Left hindlimb (tissue), 1 donor: ENCODE measurements at regions not wholly inside any gene's neighbourhood (a gene's known extent, or its start where the extent isn't known, plus 50 kb on each side); places are given as distances from the start of the nearest gene placed in this dataset.
"Not testable (repeated sequence)": the region's sequence is repeated elsewhere in the genome, so short reads cannot be mapped to it uniquely, and the experiment has no call there.

Source experiments
- DNase-seq: peaks from one replicate; pipeline ENCODE4 v3.0.0-alpha.2; 2018

DNA sequence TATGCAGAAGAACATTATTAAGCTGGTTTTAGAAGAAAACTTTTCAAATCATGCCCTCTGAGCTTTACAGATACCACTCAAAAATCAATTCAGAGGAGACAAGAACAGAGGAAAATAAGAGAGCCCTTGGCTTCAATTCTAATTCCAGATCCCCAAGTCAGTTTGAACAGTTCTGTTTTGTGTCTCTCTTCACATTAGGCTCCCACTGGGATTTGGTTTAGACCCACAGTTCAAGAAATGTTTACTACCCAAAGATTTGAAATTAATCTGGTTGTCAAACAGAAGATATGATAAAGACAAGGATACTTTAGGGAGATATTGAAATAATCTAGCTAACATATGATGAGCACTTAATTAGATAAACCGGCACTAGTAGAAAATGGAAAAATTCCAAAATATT is 329.5 kb downstream of the RAD51AP2 start:
- DNase-seq = no peak

- no peak for DNase-seq
Measured at GRCh38 chr2:17184512-17184911, 333.7 kb downstream of the RAD51AP2 start.

DNA sequence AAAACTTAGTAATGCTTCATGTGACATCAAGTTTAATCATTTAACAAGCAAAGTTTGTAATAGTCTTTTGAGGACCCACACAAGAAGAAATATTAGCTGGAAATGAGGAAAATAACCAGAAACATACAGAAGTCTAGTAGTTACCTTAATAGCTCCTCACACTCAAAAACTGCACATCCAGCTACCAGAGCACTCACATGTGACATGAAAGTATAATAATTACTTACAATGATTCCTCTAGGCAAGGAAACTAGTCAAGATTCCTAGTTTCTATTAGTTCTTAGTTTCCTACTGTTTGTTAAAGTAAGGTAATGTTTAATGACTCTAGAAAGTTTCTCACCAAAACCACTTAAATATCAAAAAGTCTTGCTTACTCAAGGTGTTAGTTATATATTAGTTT is 335.8 kb downstream of the RAD51AP2 start:
- no peak for DNase-seq

GRCh38 chr2:17181051-17181752 is 337.0 kb downstream of the RAD51AP2 start:
- DNase-seq = no peak

DNA sequence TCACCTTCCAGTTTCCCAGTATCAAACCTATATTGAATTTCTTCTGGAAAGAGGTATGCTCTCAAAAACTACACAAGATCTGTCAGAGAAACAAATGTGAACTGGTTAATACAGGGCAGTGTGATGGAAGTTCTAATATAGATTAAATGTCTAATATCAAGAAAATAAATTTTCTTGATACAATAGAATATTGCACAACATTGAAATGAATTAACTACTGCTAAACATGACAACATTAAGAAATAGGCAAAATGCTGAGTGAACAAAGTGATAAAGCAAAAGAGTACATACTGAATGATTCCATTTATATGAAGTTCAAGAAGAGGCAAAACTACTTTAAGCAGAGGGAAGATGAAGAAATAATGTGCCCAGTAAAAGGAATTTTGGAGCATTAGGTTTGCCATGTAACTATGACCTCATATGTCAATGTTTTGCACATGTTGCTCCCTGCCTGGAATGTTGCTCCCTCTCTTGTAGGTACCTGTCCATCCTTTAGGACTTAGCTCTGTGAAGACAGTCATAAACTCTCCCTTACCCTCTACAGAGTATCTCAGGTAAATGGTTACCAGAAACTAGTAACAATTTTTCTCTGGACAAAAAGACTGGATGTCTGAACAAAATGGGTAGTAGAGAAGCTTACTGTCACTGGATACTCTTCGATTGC is 339.0 kb downstream of the RAD51AP2 start:
- no peak for DNase-seq

DNA sequence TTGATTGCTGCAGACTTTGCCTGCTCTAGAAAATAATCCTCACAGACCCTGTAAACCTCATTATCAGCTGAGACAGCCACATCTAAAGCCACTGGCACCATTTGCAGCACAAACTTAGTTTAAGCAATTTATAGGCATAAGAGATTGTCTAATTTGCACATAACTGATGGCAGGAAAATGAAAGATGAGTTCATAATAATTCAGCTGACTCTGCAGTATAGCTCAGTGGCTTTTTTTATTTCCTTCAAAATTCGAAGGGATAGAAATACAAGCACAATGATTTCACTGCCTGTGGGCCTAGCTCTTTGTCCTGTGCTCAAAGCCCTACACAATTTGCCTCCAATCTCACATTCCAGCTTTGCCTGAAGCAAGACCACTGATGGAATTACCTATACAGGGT is 341.2 kb downstream of the RAD51AP2 start:
- no peak for DNase-seq

GRCh38 chr2:17171446-17172049 is 346.7 kb downstream of the RAD51AP2 start:
- no peak for DNase-seq

DNA sequence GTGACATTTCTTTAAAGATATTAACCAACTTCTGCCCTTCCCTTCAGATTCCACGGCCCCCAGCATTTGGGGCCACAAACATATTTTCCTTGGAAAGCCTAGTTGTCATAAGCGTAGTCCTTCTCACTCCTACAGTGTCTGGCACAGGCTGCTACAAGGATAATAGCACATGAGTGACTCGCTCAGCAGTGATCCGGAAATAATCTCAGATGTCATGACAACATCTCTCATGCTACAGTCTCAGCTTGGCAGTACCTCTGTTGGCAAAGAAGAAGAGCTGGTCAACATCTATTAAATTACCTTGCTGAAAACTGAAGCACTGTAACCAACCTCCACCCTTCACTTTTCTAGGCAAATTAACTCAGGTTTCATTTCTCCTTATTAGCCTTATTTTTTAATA is 351.7 kb downstream of the RAD51AP2 start:
- DNase-seq = no peak

DNA sequence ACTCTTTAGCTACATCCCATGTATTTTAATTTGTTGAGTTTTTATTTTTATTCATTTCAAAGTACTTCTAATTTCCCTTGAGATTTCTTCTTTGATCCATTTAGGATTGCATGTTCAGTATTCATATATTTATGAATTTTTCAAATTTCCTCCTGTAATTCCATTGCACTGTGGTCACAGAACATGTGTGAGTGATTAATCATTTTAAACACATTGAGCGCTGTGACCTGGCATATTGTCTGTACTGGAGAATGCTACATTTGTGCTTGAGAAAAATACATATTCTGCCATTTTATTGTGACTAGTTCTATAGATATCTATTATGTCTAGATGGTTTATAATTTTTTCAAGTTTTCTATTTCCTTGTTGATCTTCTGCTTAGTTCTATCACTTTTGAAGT is 353.7 kb downstream of the RAD51AP2 start:
- DNase-seq = no peak

DNA sequence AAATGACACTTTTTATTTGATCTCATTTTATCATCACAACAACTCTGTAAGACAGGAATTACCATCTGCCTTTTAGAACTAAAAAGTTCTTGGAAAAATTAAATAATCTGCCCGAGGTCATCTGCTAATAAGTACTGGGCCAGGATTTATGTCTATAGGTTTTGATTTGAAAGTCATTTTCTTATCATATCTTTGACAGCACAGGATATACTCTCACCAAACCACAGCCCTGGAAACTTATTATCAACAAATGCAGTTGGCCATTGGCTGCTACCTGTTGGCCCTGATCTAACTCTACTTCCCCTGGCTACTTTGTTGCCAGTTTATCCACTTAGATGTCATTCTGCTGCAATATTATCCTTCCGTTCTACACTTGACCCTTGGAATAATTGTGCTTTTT is 354.6 kb downstream of the RAD51AP2 start:
- DNase-seq = no peak

GRCh38 chr2:17162713-17163112 is 355.5 kb downstream of the RAD51AP2 start:
- DNase-seq = no peak

- DNase-seq = no peak
Measured at GRCh38 chr2:17160594-17160993, 357.6 kb downstream of the RAD51AP2 start.

DNA sequence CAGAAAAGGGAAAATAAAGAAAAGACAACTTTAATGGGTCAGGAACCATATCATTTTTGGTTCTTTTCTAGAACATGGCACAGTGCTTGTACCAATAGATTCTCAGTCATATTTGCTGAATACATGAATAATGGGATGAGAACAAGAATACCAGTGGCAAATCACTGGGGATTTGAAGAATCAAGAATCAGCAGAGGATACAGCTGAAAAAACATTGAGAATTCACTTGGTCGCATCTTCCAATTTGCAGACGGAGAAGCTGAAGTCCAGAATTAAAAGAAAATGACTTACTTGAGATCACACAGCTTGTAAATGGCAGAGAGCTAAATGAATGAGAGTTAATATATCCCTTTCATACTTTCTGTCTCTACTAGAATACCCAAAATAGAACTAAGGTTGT is 362.2 kb downstream of the RAD51AP2 start:
- no peak for DNase-seq

GRCh38 chr2:17149945-17150344 is 368.3 kb downstream of the RAD51AP2 start:
- no peak for DNase-seq

GRCh38 chr2:17148407-17149145 is 369.7 kb downstream of the RAD51AP2 start:
- no peak for DNase-seq

- DNase-seq = no peak
Measured at GRCh38 chr2:17146358-17146757, 371.9 kb downstream of the RAD51AP2 start.

DNA sequence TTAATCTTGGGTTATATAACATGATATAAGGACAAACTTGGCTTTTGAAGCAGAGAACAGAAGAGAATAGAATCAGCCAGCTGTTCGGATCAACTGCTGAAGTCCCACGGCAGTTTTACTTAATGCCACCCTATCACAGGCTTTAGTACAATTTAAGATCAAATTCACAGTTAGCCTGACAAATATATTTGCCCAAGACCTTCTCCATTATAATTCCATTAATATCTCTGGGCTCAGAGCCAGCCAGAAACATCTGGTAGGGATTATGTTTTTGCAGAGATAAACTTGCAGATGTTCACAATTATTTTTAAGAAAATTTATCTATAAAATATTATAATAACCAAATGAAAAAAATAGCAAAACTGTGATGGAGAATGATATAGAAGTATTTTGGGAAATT is 381.4 kb downstream of the RAD51AP2 start:
- no peak for DNase-seq

DNA sequence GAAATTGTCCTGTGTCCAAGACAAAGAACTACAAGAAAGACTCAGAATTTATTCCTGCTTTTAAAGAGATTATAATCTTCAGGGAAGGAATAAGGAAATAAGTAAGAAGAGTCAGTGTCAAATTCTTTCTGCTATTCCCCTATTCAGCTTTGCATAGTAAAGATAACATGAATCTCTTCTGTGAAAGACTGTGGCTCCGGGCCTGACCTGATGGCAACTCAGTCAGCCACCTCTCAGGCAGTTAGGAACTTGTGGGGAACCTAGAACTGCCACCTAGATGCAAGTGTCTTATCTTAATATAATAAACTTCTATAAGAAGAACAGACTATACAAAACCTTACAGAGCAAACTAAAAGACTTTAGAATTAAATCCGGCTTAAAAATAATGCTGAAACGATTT is 382.0 kb downstream of the RAD51AP2 start:
- DNase-seq = no peak

DNA sequence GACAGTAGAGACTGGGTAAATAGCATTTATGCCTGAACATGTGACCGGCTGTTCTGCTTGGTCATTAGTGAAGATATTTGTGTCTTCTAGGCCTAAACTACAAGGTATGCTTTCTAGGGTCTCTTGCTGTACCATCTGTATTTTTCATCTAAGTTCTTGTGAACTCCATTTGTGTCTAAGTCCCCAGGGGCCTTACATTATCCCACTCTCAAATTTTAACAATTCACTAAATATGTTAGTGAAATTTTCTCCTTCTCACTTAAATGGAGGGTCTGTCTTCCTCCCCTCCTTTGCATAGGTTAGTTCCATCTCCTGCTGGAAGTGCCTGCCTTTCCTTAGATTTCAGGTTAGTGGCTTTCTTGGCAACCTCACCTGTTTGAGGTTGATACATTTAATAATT is 382.6 kb downstream of the RAD51AP2 start:
- DNase-seq = no peak

GRCh38 chr2:17133052-17133671 is 385.1 kb downstream of the RAD51AP2 start:
- no peak for DNase-seq

GRCh38 chr2:17130627-17131026 is 387.6 kb downstream of the RAD51AP2 start:
- DNase-seq = not testable (repeated sequence)

GRCh38 chr2:17125989-17126620 is 392.1 kb downstream of the RAD51AP2 start:
- no peak for DNase-seq
